ENCODE measurements at regions not wholly inside any gene's neighbourhood (a gene's known extent, or its start where the extent isn't known, plus 50 kb on each side); places are given as distances from the start of the nearest gene placed in this dataset.
"Not testable (repeated sequence)": the region's sequence is repeated elsewhere in the genome, so short reads cannot be mapped to it uniquely, and the experiment has no call there.

DNA sequence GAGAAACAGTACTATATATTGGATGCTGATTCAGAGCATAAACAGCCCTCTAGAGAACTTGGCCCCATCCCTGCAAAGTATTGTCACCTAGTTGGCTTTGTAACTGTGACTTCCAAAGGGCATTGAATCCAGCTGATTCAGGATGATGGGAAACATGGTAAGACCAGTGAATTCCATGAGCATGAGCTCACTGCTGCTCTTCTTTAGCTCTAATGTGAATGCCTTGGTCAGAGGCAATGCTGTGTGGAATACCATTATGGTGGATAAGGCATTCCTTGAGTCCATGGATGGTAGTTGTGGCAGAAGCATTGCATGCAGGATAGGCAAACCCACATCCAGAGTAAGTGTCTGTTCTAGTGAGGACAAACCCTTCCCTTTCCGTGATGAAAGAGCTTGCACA lies 365.6 kb upstream of the EDA2R start:
- H3K36me3 Mint-ChIP-seq (ENCODE audit: low read depth): no peaks in the 10 kb centered on the region
- TF ChIP-seq, protein P1, sequence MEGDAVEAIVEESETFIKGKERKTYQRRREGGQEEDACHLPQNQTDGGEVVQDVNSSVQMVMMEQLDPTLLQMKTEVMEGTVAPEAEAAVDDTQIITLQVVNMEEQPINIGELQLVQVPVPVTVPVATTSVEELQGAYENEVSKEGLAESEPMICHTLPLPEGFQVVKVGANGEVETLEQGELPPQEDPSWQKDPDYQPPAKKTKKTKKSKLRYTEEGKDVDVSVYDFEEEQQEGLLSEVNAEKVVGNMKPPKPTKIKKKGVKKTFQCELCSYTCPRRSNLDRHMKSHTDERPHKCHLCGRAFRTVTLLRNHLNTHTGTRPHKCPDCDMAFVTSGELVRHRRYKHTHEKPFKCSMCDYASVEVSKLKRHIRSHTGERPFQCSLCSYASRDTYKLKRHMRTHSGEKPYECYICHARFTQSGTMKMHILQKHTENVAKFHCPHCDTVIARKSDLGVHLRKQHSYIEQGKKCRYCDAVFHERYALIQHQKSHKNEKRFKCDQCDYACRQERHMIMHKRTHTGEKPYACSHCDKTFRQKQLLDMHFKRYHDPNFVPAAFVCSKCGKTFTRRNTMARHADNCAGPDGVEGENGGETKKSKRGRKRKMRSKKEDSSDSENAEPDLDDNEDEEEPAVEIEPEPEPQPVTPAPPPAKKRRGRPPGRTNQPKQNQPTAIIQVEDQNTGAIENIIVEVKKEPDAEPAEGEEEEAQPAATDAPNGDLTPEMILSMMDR (IDR thresholded peaks at IDR 0.05; ENCODE audit: unreplicated experiment in 3 of 3): no peak
- H3K27ac Mint-ChIP-seq: no peak overlapping the region
- no peaks in the 10 kb centered on the region for H3K27me3 Mint-ChIP-seq (ENCODE audit: low read depth)
- no peaks in the 10 kb centered on the region for H3K4me1 Mint-ChIP-seq
- H3K9me3 Mint-ChIP-seq: peaks cover 14% of the 10 kb centered on the region
- H3K4me3 Mint-ChIP-seq: no peak overlapping the region

DNA sequence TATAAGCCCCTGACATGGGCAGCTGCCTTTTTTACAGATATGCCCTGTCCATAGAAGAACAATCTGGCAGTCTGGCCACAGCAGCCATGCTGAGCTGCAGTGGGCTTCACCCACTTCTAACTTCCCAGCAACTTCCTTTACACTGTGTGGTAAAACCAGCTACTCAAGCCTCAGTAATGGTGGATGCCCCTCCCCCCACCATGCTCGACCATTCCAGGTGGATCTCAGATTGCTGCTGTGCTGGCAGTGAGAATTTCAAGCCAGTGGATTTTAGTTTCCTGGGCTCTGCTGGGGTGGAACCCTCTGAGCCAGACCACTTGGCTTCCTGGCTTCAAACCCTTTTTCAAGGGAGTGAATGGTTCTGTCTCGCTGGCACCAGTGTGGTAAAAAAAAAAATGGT lies 355.9 kb upstream of the EDA2R start:
- Mint-ChIP-seq H3K4me1 (no peaks in the 10 kb centered on the region), H3K9me3 (peaks cover 11% of the 10 kb centered on the region), H3K4me3 (no peak overlapping the region), H3K27me3 (ENCODE audit: low read depth) (no peaks in the 10 kb centered on the region), H3K36me3 (ENCODE audit: low read depth) (no peaks in the 10 kb centered on the region), H3K27ac (no peak overlapping the region)
- TF ChIP-seq, protein P1 (IDR thresholded peaks at IDR 0.05; ENCODE audit: unreplicated experiment in 3 of 3): no peak

DNA sequence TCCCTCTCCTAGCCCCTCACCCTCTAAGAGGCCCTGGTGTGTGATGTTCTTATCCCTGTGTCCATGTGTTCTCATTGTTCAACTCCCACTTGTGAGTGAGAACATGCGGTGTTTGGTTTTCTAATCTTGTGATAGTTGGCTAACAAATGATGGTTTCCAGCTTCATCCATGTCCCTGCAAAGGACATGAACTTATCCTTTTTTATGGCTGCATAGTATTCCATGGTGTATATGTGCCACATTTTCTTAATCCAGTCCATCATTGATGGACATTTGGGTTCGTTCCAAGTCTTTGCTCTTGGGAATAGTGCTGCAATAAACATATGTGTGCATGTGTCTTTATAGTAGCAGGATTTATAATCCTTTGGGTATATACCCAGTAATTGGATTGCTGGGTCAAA lies 353.2 kb upstream of the EDA2R start:
- peaks cover 16% of the 10 kb centered on the region for H3K9me3 Mint-ChIP-seq
- H3K36me3 Mint-ChIP-seq (ENCODE audit: low read depth); H3K27me3 Mint-ChIP-seq (ENCODE audit: low read depth); H3K27ac Mint-ChIP-seq; H3K4me3 Mint-ChIP-seq; H3K4me1 Mint-ChIP-seq: not testable (repeated sequence)

DNA sequence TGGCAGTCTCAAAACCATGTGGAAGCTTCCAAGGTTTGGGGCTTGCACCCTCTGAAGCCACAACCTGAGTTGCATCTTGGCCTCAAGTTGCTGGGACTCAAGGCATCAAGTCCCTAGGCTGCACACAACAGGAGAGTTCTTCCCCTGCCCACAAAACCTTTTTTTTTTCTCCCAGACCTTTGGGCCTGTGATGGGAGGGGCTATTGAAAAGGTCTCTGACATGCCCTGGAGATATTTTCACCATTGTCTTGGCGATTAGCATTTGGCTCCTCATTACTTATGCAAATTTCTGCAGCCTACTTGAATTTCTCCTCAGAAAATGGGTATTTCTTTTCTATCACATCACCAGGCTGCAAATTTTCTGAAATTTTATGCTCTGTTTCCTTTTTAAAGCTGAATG lies 349.5 kb upstream of the EDA2R start:
- Mint-ChIP-seq H3K4me3 (no peak overlapping the region), H3K27me3 (ENCODE audit: low read depth) (no peaks in the 10 kb centered on the region), H3K27ac (no peak overlapping the region), H3K9me3 (peaks cover 9% of the 10 kb centered on the region), H3K36me3 (ENCODE audit: low read depth) (no peaks in the 10 kb centered on the region), H3K4me1 (no peaks in the 10 kb centered on the region)
- TF ChIP-seq, protein P1 (IDR thresholded peaks at IDR 0.05; ENCODE audit: unreplicated experiment in 3 of 3): no peak

DNA sequence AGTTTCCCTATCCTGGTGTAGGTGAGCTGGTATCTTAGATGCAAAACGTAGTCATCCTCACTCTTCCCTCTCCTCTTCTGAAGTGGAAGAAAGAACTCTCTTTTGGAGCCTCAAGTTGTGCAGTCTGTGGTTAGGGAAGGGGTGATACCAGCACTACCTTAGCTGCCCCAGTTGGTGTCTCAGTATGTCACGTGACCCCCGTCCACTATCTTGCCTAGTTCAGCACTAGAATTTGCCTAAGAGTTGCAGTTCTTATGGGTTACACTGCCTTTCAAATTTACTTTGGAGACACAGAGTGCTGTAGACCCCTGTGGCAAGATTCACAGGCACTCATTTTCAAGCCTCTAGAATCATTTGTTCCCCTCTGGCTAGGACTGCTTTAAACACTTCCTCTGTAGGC lies 322.8 kb upstream of the EDA2R start:
- H3K4me3 Mint-ChIP-seq: no peak overlapping the region
- H3K27me3 Mint-ChIP-seq (ENCODE audit: low read depth): no peaks in the 10 kb centered on the region
- no peaks in the 10 kb centered on the region for H3K4me1 Mint-ChIP-seq
- TF ChIP-seq, protein P1 (IDR thresholded peaks at IDR 0.05; ENCODE audit: unreplicated experiment in 3 of 3): no peak
- H3K36me3 Mint-ChIP-seq (ENCODE audit: low read depth): no peaks in the 10 kb centered on the region
- peaks cover 22% of the 10 kb centered on the region for H3K9me3 Mint-ChIP-seq
- H3K27ac Mint-ChIP-seq: no peak overlapping the region

DNA sequence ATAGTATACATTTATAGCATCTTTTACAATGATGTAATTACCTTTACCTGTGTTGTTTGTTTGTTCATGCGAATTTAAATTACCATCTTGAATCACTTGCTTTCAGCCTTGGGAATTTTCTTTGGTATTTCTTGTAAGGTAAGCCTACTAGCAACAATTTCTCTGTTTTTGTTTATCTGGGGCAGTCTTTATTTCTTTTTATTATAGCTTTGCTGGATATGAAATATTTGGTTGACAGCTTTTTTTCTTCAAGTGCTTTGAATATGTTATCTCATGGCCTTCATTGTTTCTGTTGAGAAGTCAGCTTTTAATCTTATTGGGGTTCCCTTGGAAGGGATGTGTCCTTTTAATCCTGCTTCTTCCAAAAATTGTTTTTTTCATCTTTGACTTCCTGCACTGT lies 292.8 kb upstream of the EDA2R start:
- Mint-ChIP-seq H3K36me3 (ENCODE audit: low read depth) (no peaks in the 10 kb centered on the region), H3K4me1 (no peaks in the 10 kb centered on the region), H3K27ac (no peak overlapping the region), H3K27me3 (ENCODE audit: low read depth) (peaks cover 4% of the 10 kb centered on the region), H3K4me3 (no peak overlapping the region), H3K9me3 (peaks cover 29% of the 10 kb centered on the region)
- TF ChIP-seq, protein P1 (IDR thresholded peaks at IDR 0.05; ENCODE audit: unreplicated experiment in 3 of 3): no peak

DNA sequence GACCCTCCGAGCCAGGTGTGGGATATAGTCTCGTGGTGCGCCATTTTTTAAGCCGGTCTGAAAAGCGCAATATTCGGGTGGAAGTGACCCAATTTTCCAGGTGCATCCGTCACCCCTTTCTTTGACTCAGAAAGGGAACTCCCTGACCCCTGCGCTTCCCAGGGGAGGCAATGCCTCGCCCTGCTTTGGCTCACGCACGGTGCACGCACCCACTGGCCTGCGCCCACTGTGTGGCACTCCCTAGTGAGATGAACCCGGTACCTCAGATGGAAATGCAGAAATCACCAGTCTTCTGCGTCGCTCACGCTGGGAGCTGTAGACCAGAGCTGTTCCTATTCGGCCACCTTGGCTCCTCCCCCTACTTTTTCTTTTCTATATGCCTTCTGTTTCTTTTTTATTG lies 291.6 kb upstream of the EDA2R start:
- not testable (repeated sequence) for H3K27me3 Mint-ChIP-seq (ENCODE audit: low read depth); H3K27ac Mint-ChIP-seq; H3K4me1 Mint-ChIP-seq; H3K36me3 Mint-ChIP-seq (ENCODE audit: low read depth); H3K4me3 Mint-ChIP-seq
- peaks cover 21% of the 10 kb centered on the region for H3K9me3 Mint-ChIP-seq
